ENCODE measurements at regions not wholly inside any gene's neighbourhood (a gene's known extent, or its start where the extent isn't known, plus 50 kb on each side); places are given as distances from the start of the nearest gene placed in this dataset.

GRCh38 chr4:12584116-12584875, 899.8 kb downstream of the RAB28 start:
- no peak for TF ChIP-seq MAX (IDR thresholded peaks at IDR 0.05; ENCODE audit: low read depth)
- TF ChIP-seq POLR2AphosphoS5 (IDR thresholded peaks at IDR 0.05; ENCODE audit: low read depth, low read length): no peak
- TF ChIP-seq CTCF (IDR thresholded peaks at IDR 0.05): no peak
- no peak for TF ChIP-seq RAD21 (IDR thresholded peaks at IDR 0.05; ENCODE audit: low read length)
- no peak for TF ChIP-seq SMC3 (IDR thresholded peaks at IDR 0.05; ENCODE audit: low read depth, low read length)
